Tibial artery (tissue), 4 donors: ENCODE measurements at regions not wholly inside any gene's neighbourhood (a gene's known extent, or its start where the extent isn't known, plus 50 kb on each side); places are given as distances from the start of the nearest gene placed in this dataset.

Experiments
- DNase-seq, 2 donors: peaks; one replicate each; pipeline ENCODE4 v3.0.0-alpha.2; 2019
- H3K27ac ChIP-seq, 2 donors: fragments of 200-600 bp; sonication (generic) in 1 of 2; 1 replicate in 1 of 2; 2 replicates in 1 of 2; pipeline ENCODE4 v1.5.1; 2018 to 2019; ENCODE audit warnings: mild to moderate bottlenecking in 1 of 2
- H3K27me3 ChIP-seq, 2 donors: fragments of 200-600 bp; sonication (generic) in 1 of 2; one replicate each; pipeline versions ENCODE4 v1.5.1 to v1.6.0; 2016 to 2019
- H3K36me3 ChIP-seq, 3 donors: fragments of 200-600 bp; sonication (generic) in 2 of 3; one replicate each; pipeline ENCODE4 v1.5.1; 2016 to 2019; ENCODE audit warnings: mild to moderate bottlenecking in 2 of 3
- H3K4me1 ChIP-seq, 4 donors: fragments of 200-600 bp; sonication (generic) in 2 of 4; 1 replicate in 3 of 4; 2 replicates in 1 of 4; pipeline ENCODE4 v1.5.1; 2016 to 2019
- H3K4me3 ChIP-seq, 2 donors: fragments of 200-600 bp; sonication (generic) in 1 of 2; 1 replicate in 1 of 2; 2 replicates in 1 of 2; pipeline ENCODE4 v1.5.1; 2018 to 2019; ENCODE audit warnings: mild to moderate bottlenecking in 2 of 2
- H3K9me3 ChIP-seq, 3 donors: fragments of 200-600 bp; sonication (generic) in 1 of 3; one replicate each; pipeline ENCODE4 v1.5.1; 2016 to 2019
- CTCF ChIP-seq, 2 experiments: fragments of 200-600 bp in 1 of 2; fragments of 450-650 bp in 1 of 2; IDR thresholded peaks; one replicate each; pipeline ENCODE4 v1.5.1; 2017 to 2019; ENCODE audit warnings: antibody characterized with exemption in 2 of 2, mild to moderate bottlenecking in 1 of 2, moderate library complexity in 1 of 2
- intact Hi-C: fragments of 100-400 bp; cut with DNase I; formaldehyde crosslinking; loops from one replicate; pipeline ENCODE4 v1.15.0; 2023; ENCODE audit warnings: low total_unique reads

- intact Hi-C loops = no loop called here
Measured at GRCh38 chr10:128804411-128804810, 662.6 kb upstream of the MGMT start.

GRCh38 chr10:128808921-128809440 lies 658.1 kb upstream of the MGMT start:
- no peaks in the 10 kb centered on the region for H3K27me3 ChIP-seq
- no peak overlapping the region for H3K27ac ChIP-seq
- no peaks in the 10 kb centered on the region for H3K4me1 ChIP-seq
- intact Hi-C loops = no loop called here
- H3K4me3 ChIP-seq = no peak overlapping the region
- H3K36me3 ChIP-seq = no peaks in the 10 kb centered on the region
- no peak for TF ChIP-seq CTCF (IDR thresholded peaks at IDR 0.05)
- peak in 1 of 2 donors; percentile 38 for DNase-seq
- H3K9me3 ChIP-seq = no peaks in the 10 kb centered on the region

More at GRCh38 chr10:128804411-128804810, 662.6 kb upstream of the MGMT start:
- Histone ChIP-seq H3K4me1 (no peaks in the 10 kb centered on the region), H3K4me3 (no peak overlapping the region), H3K36me3 (no peaks in the 10 kb centered on the region), H3K27ac (no peak overlapping the region), H3K9me3 (no peaks in the 10 kb centered on the region), H3K27me3 (no peaks in the 10 kb centered on the region)
- no peak for TF ChIP-seq CTCF (IDR thresholded peaks at IDR 0.05)
- DNase-seq = no peak

GRCh38 chr10:128811511-128811910 lies 655.5 kb upstream of the MGMT start:
- intact Hi-C loops = no loop called here
- DNase-seq = no peak
- no peak for TF ChIP-seq CTCF (IDR thresholded peaks at IDR 0.05)
- Histone ChIP-seq H3K4me1 (no peaks in the 10 kb centered on the region), H3K9me3 (no peaks in the 10 kb centered on the region), H3K27me3 (no peaks in the 10 kb centered on the region), H3K4me3 (no peak overlapping the region), H3K36me3 (no peaks in the 10 kb centered on the region), H3K27ac (no peak overlapping the region)

GRCh38 chr10:128812000-128812399 lies 655.0 kb upstream of the MGMT start:
- no peaks in the 10 kb centered on the region for H3K36me3 ChIP-seq
- DNase-seq = no peak
- no peaks in the 10 kb centered on the region for H3K4me1 ChIP-seq
- H3K27me3 ChIP-seq = no peaks in the 10 kb centered on the region
- no peak overlapping the region for H3K4me3 ChIP-seq
- TF ChIP-seq CTCF (IDR thresholded peaks at IDR 0.05) = no peak
- intact Hi-C loops = no loop called here
- H3K9me3 ChIP-seq = no peaks in the 10 kb centered on the region
- H3K27ac ChIP-seq = no peak overlapping the region

GRCh38 chr10:128813574-128813973 lies 653.5 kb upstream of the MGMT start:
- no peak for TF ChIP-seq CTCF (IDR thresholded peaks at IDR 0.05)

GRCh38 chr10:128814024-128814423 lies 653.0 kb upstream of the MGMT start:
- H3K36me3 ChIP-seq = no peaks in the 10 kb centered on the region
- no peaks in the 10 kb centered on the region for H3K9me3 ChIP-seq
- TF ChIP-seq CTCF (IDR thresholded peaks at IDR 0.05) = no peak
- H3K4me3 ChIP-seq = no peak overlapping the region
- no peaks in the 10 kb centered on the region for H3K4me1 ChIP-seq
- H3K27ac ChIP-seq = no peak overlapping the region
- no peak for DNase-seq
- no peaks in the 10 kb centered on the region for H3K27me3 ChIP-seq
- intact Hi-C loops = no loop called here

More at GRCh38 chr10:128813574-128813973, 653.5 kb upstream of the MGMT start:
- Histone ChIP-seq H3K27ac (no peak overlapping the region), H3K36me3 (no peaks in the 10 kb centered on the region), H3K4me1 (no peaks in the 10 kb centered on the region), H3K4me3 (no peak overlapping the region), H3K27me3 (no peaks in the 10 kb centered on the region), H3K9me3 (no peaks in the 10 kb centered on the region)
- DNase-seq = no peak
- intact Hi-C loops = no loop called here
